SU-DHL-6 (cell line): ENCODE measurements at regions not wholly inside any gene's neighbourhood (a gene's known extent, or its start where the extent isn't known, plus 50 kb on each side); places are given as distances from the start of the nearest gene placed in this dataset.

Experiments used
- EZH2phosphoT487 ChIP-seq: fragments of 200-600 bp; sonication (generic), shearing (Covaris generic); conservative IDR thresholded peaks from 2 replicates; pipeline ENCODE4 v1.6.1; 2018; ENCODE audit warnings: mild to moderate bottlenecking, antibody characterized with exemption, low read length, moderate library complexity, mixed read lengths
- TF ChIP-seq, protein P1 (sequence below): fragments of 200-600 bp; sonication (generic); IDR thresholded peaks from one replicate; pipeline ENCODE4 v1.5.1; 2017; ENCODE audit warnings: antibody characterized with exemption, mild to moderate bottlenecking, low read length, moderate library complexity; ENCODE audit not compliant: insufficient read depth, poor library complexity, severe bottlenecking

DNA sequence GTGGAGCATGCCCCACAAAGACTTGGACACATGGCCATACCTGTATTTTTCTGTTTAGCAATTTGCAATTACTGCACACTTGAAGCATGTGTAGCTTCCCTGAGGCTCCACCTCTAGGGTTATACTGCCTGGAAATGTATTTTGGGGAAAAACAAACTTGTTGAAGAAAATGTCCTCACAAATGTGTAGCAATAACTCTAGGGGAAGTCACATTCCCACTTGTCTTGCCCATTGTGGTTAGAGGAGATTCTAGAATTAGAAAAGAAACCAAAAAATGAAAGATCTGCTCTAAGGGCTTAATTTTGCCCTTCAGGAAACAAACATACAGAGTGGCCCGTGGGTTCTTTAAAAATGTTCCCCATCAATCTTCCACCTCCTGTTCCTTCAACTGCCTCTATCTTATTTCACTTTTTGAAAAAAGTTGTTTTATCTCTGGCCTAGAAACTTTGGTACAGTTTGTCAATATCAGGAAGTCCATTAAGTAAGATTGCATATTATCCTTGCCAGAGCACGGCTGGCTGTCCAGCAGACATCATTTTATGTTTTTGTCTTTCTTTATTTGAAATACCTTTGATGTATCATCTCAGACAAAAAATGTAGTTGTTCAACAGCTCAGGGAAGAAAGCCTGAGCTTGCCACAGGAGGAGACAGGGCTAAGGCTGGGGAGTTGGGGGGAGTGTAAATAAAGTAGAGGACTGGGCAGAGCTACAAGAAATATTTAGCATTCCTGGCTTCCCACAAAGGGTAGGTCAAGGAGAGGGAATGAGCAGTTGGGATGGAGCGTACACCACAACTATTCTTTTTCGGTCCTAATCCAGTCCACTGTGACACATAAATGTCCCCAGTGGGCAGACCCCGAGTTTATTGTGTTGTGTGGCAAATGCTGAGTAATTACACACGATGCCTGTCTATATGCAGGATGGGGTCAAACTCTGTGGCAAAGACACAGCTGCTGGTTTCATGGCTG, 96.8 kb upstream of the CDC42EP3 start:
- TF ChIP-seq, protein P1, sequence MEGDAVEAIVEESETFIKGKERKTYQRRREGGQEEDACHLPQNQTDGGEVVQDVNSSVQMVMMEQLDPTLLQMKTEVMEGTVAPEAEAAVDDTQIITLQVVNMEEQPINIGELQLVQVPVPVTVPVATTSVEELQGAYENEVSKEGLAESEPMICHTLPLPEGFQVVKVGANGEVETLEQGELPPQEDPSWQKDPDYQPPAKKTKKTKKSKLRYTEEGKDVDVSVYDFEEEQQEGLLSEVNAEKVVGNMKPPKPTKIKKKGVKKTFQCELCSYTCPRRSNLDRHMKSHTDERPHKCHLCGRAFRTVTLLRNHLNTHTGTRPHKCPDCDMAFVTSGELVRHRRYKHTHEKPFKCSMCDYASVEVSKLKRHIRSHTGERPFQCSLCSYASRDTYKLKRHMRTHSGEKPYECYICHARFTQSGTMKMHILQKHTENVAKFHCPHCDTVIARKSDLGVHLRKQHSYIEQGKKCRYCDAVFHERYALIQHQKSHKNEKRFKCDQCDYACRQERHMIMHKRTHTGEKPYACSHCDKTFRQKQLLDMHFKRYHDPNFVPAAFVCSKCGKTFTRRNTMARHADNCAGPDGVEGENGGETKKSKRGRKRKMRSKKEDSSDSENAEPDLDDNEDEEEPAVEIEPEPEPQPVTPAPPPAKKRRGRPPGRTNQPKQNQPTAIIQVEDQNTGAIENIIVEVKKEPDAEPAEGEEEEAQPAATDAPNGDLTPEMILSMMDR = no peak
- no peak for TF ChIP-seq EZH2phosphoT487
